ENCODE measurements at regions not wholly inside any gene's neighbourhood (a gene's known extent, or its start where the extent isn't known, plus 50 kb on each side); places are given as distances from the start of the nearest gene placed in this dataset.

DNA sequence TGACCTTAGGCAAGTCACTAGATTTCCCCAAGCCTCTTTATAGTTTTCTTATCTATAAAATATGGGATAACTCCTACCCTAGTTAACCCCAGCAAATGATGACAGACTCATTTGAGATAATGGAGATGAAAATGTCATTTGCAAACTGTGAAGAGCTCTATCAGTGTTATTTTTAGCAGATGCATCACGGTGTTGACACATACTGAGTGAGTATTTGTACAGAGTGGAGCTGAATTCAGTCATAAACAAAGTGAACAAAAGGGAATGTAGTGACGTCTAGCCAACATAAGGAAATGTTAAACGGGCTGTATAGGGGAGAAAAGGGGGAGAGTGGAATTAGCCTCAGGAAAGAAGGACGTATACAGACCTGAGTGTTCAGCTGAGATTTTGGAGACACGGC lies 75.9 kb downstream of the NMUR2 start:
- no peak for DNase-seq (ENCODE audit: low spot score)
- TF ChIP-seq CTCF (IDR thresholded peaks at IDR 0.05; ENCODE audit: extremely low read depth, insufficient read depth, missing control alignments), result no peak
- in situ Hi-C loops (cut with MboI; ENCODE audit: low pct_unique_long_range_greater_than_20kb, low sequenced_read_pairs, unreplicated experiment), result no loop called here

- in situ Hi-C loops (cut with MboI; ENCODE audit: low pct_unique_long_range_greater_than_20kb, low sequenced_read_pairs, unreplicated experiment), result no loop called here
- no peak for TF ChIP-seq CTCF (IDR thresholded peaks at IDR 0.05; ENCODE audit: extremely low read depth, insufficient read depth, missing control alignments)
- no peak for DNase-seq (ENCODE audit: low spot score)
Measured at GRCh38 chr5:152315942-152316341, 89.1 kb downstream of the NMUR2 start.

- DNase-seq (ENCODE audit: low spot score), result no peak
- no peak for TF ChIP-seq CTCF (IDR thresholded peaks at IDR 0.05; ENCODE audit: extremely low read depth, insufficient read depth, missing control alignments)
- in situ Hi-C loops (cut with MboI; ENCODE audit: low pct_unique_long_range_greater_than_20kb, low sequenced_read_pairs, unreplicated experiment), result no loop called here
Measured at GRCh38 chr5:152314196-152314829, 90.8 kb downstream of the NMUR2 start.

GRCh38 chr5:152309926-152310450 lies 95.1 kb downstream of the NMUR2 start:
- no peak for TF ChIP-seq CTCF (IDR thresholded peaks at IDR 0.05; ENCODE audit: extremely low read depth, insufficient read depth, missing control alignments)
- no peak for DNase-seq (ENCODE audit: low spot score)
- in situ Hi-C loops (cut with MboI; ENCODE audit: low pct_unique_long_range_greater_than_20kb, low sequenced_read_pairs, unreplicated experiment), result no loop called here

- no peak for DNase-seq (ENCODE audit: low spot score)
- in situ Hi-C loops (cut with MboI; ENCODE audit: low pct_unique_long_range_greater_than_20kb, low sequenced_read_pairs, unreplicated experiment), result no loop called here
- no peak for TF ChIP-seq CTCF (IDR thresholded peaks at IDR 0.05; ENCODE audit: extremely low read depth, insufficient read depth, missing control alignments)
Measured at GRCh38 chr5:152306386-152306785, 98.7 kb downstream of the NMUR2 start.

DNA sequence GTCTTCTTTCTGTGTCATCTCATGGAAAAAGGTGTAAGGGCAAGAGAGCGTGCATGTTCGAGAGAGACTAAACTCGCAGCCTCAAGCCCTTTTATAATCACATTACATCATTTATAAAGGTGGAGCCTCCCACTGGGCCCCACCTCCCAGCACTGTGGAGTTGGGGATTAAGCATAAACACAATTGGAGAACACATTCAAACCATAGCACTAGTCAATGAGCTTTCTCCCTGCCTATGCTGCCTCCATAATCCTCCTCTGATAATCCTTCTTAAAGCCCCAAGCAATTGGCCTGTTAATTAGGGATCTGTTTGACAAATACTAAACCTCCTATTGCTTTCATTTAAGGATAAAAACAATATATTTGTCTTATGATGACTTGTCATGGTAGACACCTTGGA lies 99.6 kb downstream of the NMUR2 start:
- DNase-seq (ENCODE audit: low spot score), result no peak
- in situ Hi-C loops (cut with MboI; ENCODE audit: low pct_unique_long_range_greater_than_20kb, low sequenced_read_pairs, unreplicated experiment), result no loop called here
- TF ChIP-seq CTCF (IDR thresholded peaks at IDR 0.05; ENCODE audit: extremely low read depth, insufficient read depth, missing control alignments), result no peak

All from GM13977 (cell line).